HFF-Myc (cell line): ENCODE measurements at regions not wholly inside any gene's neighbourhood (a gene's known extent, or its start where the extent isn't known, plus 50 kb on each side); places are given as distances from the start of the nearest gene placed in this dataset.
"Not testable (repeated sequence)": the region's sequence is repeated elsewhere in the genome, so short reads cannot be mapped to it uniquely, and the experiment has no call there.

Source experiments
- DNase-seq: peaks from one replicate; pipeline ENCODE4 v3.0.0-alpha.2; 2011; ENCODE audit warnings: low read depth; ENCODE audit errors: extremely low read depth
- H3K4me3 ChIP-seq: replicated peaks from 2 replicates; pipeline ENCODE4 v1.5.1; 2011; ENCODE audit warnings: low read depth, mild to moderate bottlenecking, control low read depth, low read length
- CTCF ChIP-seq: IDR thresholded peaks from 2 replicates; pipeline ENCODE4 v1.5.1; 2012; ENCODE audit warnings: mild to moderate bottlenecking, low read depth, low read length, control low read depth; ENCODE audit errors: missing control alignments

GRCh38 chr5:24196789-24197188 lies 448.0 kb downstream of the CDH10 start:
- no peak for DNase-seq
- no peak overlapping the region for H3K4me3 ChIP-seq
- TF ChIP-seq CTCF = no peak

DNA sequence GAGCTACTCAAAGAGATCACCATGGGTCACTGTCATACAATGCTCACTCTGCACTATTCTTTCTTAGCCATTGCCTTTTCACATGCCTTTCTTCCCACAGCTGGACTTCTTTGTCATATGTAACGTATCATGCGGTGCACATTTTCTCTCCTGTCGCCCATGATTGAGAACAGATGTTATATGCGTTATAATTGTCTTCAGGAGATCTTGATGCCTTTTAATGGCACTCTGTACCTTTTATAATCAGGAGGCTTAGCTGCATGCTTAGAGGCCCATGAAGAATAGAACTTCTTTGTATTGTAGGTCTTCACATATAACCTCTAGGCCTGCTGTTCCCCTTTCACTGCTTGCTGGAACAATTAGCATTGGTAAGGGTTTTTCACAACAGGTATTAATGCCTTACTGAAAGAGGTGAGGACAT lies 436.1 kb downstream of the CDH10 start:
- H3K4me3 ChIP-seq = no peak overlapping the region

GRCh38 chr5:24215114-24215513 lies 429.7 kb downstream of the CDH10 start:
- DNase-seq = no peak
- no peak for TF ChIP-seq CTCF

More for the DNA sequence above, 436.1 kb downstream of the CDH10 start:
- no peak for TF ChIP-seq CTCF
- DNase-seq = no peak

DNA sequence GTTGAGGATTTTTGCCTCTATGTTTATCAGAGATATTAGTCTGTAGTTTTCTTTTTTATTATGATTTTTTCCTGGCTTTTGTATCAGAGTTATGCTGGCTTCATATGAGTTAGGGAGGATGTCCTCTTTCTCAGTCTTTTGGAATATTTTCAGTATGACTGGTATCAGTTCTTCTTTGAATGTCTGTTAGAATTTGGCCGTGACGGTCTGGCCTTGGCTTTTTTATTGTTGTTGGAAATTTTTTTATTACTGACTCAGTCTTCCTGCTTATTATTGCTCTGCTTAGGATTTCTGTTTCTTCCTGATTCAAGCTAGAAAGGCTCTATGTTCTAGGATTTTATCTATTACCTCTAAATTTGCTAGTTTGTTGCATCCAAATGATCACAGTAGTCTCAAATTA lies 421.9 kb downstream of the CDH10 start:
- no peak for DNase-seq
- H3K4me3 ChIP-seq = no peak overlapping the region
- no peak for TF ChIP-seq CTCF

More at GRCh38 chr5:24215114-24215513, 429.7 kb downstream of the CDH10 start:
- H3K4me3 ChIP-seq = no peak overlapping the region

DNA sequence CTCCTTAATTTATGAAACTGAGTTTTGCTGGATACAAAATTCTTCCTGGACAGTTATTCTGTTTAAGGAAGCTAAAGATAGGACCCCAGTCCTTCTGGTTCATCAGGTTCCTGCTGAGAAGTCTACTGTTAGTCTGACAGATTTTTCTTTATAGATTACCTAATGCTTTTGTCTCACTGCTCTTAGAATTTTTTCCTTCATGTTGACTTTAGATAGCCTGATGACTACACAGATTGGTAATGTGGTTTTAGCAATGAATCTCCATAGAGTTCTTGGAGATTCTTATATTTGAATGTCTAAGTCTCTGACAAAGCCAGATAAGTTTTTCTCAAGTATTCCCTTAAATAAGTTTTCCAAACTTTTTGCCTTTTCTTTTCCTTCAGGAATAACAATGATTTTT lies 419.7 kb downstream of the CDH10 start:
- no peak for TF ChIP-seq CTCF
- H3K4me3 ChIP-seq = no peak overlapping the region
- no peak for DNase-seq

- DNase-seq = no peak
- H3K4me3 ChIP-seq = no peak overlapping the region
- no peak for TF ChIP-seq CTCF
Measured at GRCh38 chr5:24226479-24226878, 418.3 kb downstream of the CDH10 start.

- not testable (repeated sequence) for DNase-seq, H3K4me3 ChIP-seq
Measured at GRCh38 chr5:24227881-24228280, 416.9 kb downstream of the CDH10 start.
